ENCODE measurements at regions not wholly inside any gene's neighbourhood (a gene's known extent, or its start where the extent isn't known, plus 50 kb on each side); places are given as distances from the start of the nearest gene placed in this dataset.

DNA sequence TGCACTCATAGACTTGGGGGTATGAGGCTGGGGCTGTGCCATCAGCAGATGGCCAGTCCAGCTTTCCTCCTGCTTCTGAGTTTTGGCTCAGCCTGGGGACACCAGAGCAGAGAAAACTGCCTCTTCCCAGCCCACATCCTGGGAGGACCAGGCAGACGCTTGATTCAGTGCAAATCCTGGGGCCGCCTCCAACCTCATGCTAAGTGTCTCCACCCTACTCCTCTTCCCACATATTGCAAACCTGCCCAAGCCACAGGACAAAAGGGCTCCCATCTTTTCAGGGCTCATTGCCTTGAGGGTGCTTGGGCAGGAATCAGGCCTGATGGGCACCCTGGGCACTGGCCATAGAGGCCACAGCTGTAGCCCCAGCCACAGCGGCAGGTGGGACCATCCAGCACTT, 79.7 kb upstream of the SHANK2 start:
- no peak for TF ChIP-seq POLR2A (IDR thresholded peaks at IDR 0.05)
- TF ChIP-seq, protein P1, sequence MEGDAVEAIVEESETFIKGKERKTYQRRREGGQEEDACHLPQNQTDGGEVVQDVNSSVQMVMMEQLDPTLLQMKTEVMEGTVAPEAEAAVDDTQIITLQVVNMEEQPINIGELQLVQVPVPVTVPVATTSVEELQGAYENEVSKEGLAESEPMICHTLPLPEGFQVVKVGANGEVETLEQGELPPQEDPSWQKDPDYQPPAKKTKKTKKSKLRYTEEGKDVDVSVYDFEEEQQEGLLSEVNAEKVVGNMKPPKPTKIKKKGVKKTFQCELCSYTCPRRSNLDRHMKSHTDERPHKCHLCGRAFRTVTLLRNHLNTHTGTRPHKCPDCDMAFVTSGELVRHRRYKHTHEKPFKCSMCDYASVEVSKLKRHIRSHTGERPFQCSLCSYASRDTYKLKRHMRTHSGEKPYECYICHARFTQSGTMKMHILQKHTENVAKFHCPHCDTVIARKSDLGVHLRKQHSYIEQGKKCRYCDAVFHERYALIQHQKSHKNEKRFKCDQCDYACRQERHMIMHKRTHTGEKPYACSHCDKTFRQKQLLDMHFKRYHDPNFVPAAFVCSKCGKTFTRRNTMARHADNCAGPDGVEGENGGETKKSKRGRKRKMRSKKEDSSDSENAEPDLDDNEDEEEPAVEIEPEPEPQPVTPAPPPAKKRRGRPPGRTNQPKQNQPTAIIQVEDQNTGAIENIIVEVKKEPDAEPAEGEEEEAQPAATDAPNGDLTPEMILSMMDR (IDR thresholded peaks at IDR 0.05): no peak
